Activated CD4-positive, alpha-beta T cell treated with anti-CD3 and anti-CD28 coated beads, Interleukin-2, Interleukin-4, amounts not matched to agents 100 ng/mL and 50 ng/mL, durations not matched to agents 16 hours and 8 hours (primary cell): ENCODE measurements at regions not wholly inside any gene's neighbourhood (a gene's known extent, or its start where the extent isn't known, plus 50 kb on each side); places are given as distances from the start of the nearest gene placed in this dataset.

Source experiments
- DNase-seq: peaks from one replicate; pipeline ENCODE4 v3.0.0-alpha.2; 2020; ENCODE audit warnings: low spot score

DNA sequence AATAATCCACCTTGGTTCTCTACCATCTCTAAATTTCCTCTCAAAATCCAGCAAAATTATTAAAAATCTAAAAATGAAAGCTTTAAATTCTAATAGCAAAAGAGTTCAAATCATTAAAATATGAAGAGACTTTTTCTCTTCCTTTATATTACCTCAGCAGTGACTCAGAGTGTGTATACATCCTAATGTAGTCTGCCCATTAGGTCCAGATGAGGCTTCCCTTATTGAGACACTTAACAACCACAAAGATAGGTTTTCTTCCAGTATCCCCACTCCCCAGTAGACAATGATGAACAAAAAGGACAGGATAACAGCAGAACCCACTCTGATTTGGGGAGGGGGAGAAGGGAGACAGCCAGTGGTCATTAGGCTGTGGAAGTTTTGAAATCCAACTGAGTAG, 61.5 kb upstream of the DCBLD2 start:
- DNase-seq = no peak

GRCh38 chr3:98962189-98962930, 60.9 kb upstream of the DCBLD2 start:
- no peak for DNase-seq

GRCh38 chr3:98961161-98962155, 60.0 kb upstream of the DCBLD2 start:
- no peak for DNase-seq

GRCh38 chr3:98957681-98958080, 56.2 kb upstream of the DCBLD2 start:
- no peak for DNase-seq

DNA sequence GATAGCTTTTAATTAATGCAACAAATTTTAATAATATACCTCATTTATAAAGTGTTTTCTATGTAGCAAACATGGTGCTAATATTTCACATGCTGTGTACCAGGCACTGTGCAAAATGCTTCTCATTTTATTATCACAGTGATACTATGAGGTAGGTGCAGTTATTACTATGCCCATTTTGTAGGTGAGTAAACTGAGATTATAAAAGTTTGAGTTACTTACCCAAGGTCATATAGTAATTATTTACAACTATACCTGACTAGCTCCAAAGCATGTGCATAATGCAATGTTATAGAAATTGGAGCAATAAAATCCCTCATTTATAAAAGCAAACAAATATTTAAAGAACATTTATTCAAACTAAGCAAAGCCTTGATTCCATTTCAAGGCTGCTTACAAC, 54.5 kb upstream of the DCBLD2 start:
- no peak for DNase-seq

GRCh38 chr3:98954791-98955604, 53.5 kb upstream of the DCBLD2 start:
- DNase-seq = no peak

GRCh38 chr3:98954242-98954641, 52.7 kb upstream of the DCBLD2 start:
- no peak for DNase-seq

GRCh38 chr3:98952404-98952803, 50.9 kb upstream of the DCBLD2 start:
- DNase-seq = no peak
